ENCODE measurements at regions not wholly inside any gene's neighbourhood (a gene's known extent, or its start where the extent isn't known, plus 50 kb on each side); places are given as distances from the start of the nearest gene placed in this dataset.

GRCh38 chr6:97621111-97621510 lies 338.1 kb upstream of the MMS22L start:
- no peak for DNase-seq

DNA sequence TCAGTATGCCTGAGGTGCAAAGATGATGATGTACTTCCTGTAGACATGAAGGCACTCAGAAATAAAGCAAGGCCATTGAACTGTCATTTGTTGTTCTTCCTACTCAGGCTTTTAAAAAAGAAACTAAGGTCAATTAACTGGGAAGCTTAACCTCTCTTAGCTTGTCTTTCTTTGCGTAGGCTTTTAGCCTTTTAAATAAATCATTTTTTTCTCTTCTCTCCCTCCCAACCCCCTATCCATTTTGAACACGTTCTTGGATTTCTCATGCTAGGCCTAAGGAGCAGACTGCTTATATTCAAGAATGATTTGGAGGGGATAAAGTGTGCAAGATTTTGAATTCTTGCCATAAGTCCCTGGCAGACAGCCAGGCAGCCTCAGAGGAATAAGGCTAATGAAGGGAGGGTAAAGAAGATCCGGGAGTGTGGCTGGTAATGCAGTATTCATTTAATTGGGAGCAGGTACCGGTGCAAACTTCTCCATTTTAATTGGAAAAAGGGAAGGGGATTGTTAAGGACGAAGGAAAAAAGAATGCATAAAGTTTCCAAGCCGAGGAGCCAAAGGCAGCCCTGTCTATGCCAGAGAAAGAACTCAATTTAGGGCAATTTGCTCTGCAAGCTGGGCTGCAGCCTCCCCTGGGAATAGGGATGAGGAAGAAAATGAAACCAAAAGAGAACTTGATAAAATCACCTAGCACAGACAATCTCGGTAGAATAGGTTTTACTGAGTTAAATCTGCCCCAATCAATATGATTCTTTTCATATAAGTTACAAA lies 343.8 kb upstream of the MMS22L start:
- no peak for DNase-seq

DNA sequence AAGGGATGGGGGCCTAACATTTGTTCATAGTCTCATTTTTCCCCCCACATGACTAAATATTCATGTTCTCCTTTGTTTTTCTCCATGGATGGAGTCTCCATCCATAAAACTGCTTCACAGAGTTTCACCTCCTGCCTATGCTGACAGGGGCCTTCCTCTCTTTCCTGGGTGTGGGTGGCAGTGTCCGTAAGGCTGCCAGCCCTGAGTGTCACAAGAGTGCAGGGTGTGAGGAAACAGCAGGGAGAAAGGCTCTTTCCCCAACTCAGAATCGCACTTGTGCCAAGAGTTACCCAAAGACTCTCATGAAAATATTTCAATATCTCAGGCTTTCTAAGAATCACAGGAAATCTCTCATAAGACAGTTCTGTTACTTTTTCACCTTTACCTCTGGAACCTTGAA lies 346.2 kb upstream of the MMS22L start:
- DNase-seq, result no peak

GRCh38 chr6:97630604-97631003 lies 347.6 kb upstream of the MMS22L start:
- DNase-seq, result no peak

- DNase-seq, result no peak
These were observed 349.3 kb upstream of the MMS22L start for GRCh38 chr6:97632341-97632740.

GRCh38 chr6:97639702-97640101 lies 356.7 kb upstream of the MMS22L start:
- no peak for DNase-seq

- no peak for DNase-seq
These were observed 361.3 kb upstream of the MMS22L start for GRCh38 chr6:97644353-97644752.

GRCh38 chr6:97645757-97646156 lies 362.7 kb upstream of the MMS22L start:
- DNase-seq, result no peak

DNA sequence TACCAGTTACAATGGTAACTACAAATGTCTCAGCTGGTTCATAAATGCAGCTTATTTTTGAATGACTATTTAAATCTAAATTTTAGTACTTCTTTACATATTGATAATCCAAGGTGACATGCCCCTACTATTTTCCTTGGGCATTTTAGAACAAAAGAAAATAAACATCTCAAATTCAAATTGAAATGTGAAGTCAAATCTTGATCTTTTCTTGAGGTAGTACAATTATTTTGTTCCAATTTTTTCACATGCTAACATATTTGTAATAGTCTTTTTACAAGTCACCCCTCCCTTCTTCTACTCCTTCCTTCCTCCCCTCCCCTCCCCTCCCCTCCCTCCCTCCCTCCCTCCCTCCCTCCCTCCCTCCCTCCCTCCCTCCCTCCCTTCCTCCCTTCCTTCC lies 370.1 kb upstream of the MMS22L start:
- DNase-seq, result no peak

DNA sequence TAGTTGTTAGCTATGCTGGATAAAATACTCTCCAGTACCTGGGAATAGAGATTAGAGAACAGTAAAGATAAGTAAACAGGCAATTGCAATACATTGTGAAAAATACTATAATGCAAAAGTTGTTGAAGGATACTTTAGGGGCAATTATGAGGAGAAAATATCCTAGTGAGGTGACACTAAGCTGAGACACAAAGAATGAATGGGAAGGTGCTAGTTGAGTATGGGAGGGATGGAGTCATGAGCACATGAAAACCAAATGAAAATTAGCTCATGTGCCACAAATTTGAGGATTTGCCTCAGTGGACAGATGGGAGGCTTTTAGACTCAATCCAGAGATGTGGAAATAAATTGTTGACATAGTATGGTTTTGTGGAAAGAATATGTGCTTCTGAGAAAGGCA lies 370.5 kb upstream of the MMS22L start:
- no peak for DNase-seq

GRCh38 chr6:97654674-97655073 lies 371.7 kb upstream of the MMS22L start:
- DNase-seq, result no peak

- no peak for DNase-seq
These were observed 373.2 kb upstream of the MMS22L start for GRCh38 chr6:97656236-97656635.

DNA sequence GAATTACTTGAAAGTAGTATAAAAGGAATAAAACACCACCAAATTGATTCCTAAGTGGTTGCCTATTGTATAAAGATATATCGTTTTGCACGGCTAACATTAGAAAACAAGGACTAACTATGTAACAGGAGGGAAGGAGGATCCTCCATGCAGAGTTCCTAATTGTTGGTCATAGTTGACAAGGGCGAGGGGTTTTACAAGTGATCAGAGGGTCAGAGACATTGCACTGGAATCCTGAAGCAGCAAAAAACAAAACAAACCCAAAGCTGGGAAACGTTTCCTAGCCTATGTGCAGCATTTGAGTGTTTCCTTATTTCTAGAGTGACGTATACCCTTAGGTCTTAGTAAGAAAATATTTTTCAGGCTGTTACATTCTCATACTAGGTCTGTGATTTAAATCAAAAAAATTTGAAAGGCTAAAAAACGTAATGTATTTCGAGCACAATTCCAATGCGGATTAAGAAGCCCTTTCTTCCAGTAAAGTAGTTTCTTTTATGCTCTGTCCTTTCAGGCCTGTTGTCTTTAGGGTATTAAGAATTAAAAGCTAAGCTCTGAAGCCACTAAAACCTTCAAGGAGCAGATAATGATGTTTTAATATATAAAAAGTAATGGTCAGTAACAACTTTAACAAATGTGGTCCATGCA lies 373.8 kb upstream of the MMS22L start:
- no peak for DNase-seq

- no peak for DNase-seq
These were observed 375.1 kb upstream of the MMS22L start for GRCh38 chr6:97658090-97658489.

DNA sequence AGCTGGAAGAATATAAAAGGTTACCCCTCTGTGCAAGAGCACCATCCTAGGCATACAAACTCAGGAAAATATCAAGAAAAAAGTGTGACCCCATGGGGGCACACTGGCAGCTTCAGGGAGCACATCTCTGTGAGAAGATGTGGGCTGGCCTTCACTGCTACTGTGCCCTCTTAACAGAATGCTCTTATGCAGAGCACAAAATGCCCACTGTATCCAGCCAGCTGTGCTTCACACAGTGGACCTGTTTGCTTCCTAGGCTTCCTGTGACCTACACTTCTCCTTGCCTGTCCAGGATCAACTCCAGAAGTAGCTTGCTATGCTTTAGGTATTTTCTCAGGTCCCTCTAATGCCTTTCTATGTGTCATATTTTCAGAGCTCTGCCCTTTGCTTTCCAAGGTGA lies 380.2 kb upstream of the MMS22L start:
- DNase-seq, result no peak

DNA sequence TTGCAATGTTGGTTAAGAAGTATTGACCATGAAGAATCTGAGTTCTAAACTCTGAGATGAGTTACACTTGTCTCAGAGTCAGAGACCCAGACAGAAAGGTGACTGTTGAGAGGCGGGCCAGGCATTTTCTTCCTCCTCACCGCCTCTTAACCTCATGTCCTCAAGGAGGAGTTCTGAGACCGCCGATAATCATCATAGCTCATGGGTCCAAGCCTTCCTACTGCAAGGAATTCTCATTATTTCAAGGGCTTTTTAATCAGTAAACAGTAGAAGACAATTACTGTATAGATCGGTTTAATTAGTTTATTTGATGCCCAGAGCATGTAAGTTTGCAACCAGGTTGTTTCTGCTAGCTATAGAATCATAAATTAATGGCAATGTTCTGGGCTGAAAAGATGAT lies 382.4 kb upstream of the MMS22L start:
- DNase-seq, result no peak

GRCh38 chr6:97666889-97667288 lies 383.9 kb upstream of the MMS22L start:
- no peak for DNase-seq

DNA sequence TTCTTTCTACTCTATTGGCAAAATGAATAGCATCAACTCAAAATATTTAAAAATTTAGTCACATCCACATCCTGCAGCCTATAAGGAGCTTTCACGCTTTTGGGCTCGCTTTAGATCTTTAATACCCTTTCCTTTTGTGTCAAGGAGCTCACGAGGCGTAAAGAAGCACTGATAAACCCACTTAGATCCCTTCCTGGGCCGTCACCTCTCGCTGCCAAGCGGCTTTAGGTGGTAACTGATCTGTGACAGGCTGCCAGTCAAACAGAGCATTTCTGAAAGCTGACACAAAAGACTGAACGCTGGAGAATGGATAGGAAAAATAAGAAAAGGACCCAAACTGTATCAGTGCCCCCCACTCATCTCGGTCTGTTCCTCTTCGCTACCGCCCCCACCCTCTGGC lies 385.7 kb upstream of the MMS22L start:
- DNase-seq, result no peak

- DNase-seq, result no peak
These were observed 386.4 kb upstream of the MMS22L start for GRCh38 chr6:97669191-97670031.

DNA sequence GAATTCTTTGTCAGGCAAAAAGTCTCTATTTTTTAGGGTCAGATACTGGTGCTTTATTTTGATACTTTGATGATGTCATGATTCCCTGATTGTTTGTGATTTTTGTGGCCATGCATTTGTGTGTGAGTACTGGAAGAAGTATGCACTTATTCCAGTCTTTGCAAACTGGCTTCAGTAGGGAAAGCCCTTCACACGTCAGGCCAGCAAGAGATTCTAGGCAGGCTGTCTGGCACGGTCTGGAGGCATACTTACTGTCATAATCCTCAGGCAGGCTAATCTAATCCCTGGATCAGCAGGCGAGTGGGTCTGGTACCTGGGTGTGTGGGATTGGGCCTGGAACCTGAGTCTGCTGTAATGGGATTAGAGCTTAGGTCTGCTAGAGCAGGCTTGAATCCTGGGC lies 391.8 kb upstream of the MMS22L start:
- DNase-seq, result no peak

- no peak for DNase-seq
These were observed 394.6 kb upstream of the MMS22L start for GRCh38 chr6:97677626-97678025.

GRCh38 chr6:97687916-97688315 lies 404.9 kb upstream of the MMS22L start:
- DNase-seq, result no peak

GRCh38 chr6:97689078-97689754 lies 406.2 kb upstream of the MMS22L start:
- no peak for DNase-seq
